ENCODE measurements at regions not wholly inside any gene's neighbourhood (a gene's known extent, or its start where the extent isn't known, plus 50 kb on each side); places are given as distances from the start of the nearest gene placed in this dataset.
"Not testable (repeated sequence)": the region's sequence is repeated elsewhere in the genome, so short reads cannot be mapped to it uniquely, and the experiment has no call there.

DNA sequence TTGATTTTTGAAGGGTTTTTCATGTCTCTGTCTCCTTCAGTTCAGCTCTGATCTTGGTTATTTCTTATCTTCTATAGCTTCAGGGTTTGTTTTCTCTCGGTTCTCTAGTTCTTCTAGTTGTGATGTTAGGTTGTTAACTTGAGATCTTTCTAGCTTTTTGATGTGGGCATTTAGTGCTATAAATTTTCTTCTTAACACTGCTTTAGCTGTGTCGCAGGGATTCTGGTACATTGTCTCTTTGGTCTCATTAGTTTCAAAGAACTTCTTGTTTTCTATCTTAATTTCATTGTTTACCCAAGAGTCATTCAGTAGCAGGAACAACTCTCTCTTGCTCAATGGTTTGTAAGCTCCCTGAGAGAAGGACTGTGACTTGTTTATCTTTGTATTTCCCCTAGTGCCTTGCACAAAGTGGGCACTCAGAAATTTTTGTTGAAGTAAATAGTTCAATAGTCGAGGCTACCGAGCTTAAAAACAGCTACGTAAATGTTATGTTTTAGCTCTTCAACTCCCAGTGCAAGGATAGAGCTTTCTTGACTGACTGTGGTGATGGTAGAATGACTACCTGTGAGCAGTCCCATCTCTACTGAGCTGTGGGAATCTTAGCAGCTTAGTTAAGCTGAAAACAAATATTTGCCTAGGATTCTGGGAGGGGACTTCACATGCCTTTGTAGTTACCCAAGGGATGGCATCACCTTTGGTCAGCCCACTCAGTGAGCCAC is 225.8 kb upstream of the ELL2 start:
- H3K4me3 ChIP-seq (ENCODE audit: low read depth, low read length), result no peak overlapping the region
- TF ChIP-seq, protein P1, sequence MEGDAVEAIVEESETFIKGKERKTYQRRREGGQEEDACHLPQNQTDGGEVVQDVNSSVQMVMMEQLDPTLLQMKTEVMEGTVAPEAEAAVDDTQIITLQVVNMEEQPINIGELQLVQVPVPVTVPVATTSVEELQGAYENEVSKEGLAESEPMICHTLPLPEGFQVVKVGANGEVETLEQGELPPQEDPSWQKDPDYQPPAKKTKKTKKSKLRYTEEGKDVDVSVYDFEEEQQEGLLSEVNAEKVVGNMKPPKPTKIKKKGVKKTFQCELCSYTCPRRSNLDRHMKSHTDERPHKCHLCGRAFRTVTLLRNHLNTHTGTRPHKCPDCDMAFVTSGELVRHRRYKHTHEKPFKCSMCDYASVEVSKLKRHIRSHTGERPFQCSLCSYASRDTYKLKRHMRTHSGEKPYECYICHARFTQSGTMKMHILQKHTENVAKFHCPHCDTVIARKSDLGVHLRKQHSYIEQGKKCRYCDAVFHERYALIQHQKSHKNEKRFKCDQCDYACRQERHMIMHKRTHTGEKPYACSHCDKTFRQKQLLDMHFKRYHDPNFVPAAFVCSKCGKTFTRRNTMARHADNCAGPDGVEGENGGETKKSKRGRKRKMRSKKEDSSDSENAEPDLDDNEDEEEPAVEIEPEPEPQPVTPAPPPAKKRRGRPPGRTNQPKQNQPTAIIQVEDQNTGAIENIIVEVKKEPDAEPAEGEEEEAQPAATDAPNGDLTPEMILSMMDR (IDR thresholded peaks at IDR 0.05; ENCODE audit: insufficient read depth, low read depth, low read length, missing control alignments), result no peak
- DNase-seq (ENCODE audit: low read depth), result no peak

DNA sequence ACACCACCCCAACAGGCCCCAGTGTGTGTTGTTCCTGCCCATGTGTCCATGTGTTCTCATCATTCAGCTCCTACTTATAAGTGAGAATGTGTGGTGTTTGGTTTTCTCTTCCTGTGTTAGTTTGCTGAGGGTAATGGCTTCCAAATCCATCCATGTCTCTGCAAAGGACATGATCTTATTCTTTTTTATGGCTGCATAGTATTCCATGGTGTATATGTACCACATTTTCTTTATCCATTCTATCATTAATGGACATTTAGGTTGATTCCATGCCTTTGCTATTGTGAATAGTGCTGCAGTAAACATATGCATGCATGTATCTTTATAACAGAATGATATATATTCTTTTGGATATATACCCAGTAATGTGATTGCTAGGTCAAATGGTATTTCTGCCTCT is 222.9 kb upstream of the ELL2 start:
- H3K4me3 ChIP-seq (ENCODE audit: low read depth, low read length); DNase-seq (ENCODE audit: low read depth): not testable (repeated sequence)

DNA sequence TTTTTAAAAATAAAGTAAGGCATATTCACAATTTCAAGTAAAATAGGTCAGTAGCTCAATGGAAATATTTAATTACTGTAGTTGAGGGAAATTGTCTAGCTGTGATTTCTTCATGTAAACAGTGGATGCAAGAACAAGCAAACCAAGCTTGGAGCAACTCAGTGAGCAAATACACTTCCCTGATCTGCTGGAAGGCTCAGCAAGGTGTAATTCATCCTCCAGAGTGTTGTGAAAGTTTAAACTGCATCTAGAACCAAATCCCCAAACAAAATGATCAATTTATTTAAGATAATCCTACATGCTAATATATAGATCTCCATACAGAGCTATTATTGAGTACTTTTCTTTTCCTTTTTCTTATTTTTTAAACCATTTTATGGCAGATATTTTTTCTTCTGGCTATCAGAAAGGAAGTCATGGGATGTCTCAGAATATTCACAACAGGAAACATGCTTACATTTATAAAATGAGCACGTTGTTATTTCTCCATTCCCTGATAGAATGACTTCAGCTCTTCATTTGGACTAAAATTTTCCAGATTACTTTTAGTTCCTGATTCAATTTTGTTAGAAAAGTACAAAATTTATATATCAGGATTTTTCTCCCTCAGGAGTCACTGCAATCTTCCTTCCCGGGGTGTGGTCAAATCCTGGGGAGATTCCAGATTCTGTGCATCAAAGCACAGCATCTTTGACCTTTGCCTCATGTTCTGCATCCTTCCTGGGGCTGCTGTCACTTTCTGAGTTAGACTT is 219.2 kb upstream of the ELL2 start:
- TF ChIP-seq, protein P1 (IDR thresholded peaks at IDR 0.05; ENCODE audit: insufficient read depth, low read depth, low read length, missing control alignments), result no peak
- no peak for DNase-seq (ENCODE audit: low read depth)
- H3K4me3 ChIP-seq (ENCODE audit: low read depth, low read length), result no peak overlapping the region

DNA sequence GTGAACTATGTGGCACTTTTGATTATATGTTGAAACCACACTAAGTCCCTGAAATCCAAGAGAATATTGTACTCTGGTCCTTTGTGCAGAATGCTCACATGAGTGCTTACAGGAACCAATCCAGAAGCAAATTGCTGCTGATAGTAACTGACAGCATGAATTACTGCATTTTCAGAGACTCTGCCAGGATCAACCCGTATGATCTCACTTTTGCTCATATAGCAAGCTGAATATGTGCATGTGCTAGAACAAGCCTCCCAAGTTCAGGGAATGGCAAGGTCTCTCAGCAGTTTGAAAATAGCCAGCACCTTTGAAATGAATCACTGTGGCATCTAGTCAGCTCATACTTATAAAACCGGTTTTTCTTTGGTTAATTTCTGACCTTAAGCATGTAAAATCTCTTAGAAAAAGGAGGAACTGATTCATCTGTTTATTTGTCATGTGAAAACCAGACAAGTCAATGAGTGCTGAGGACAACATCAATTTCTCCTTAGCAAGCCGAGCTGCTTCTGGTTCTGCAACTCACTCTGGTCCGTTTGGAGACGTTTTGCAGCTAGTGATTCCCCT is 215.7 kb upstream of the ELL2 start:
- no peak overlapping the region for H3K4me3 ChIP-seq (ENCODE audit: low read depth, low read length)
- DNase-seq (ENCODE audit: low read depth), result peak; percentile 77
- TF ChIP-seq, protein P1 (IDR thresholded peaks at IDR 0.05; ENCODE audit: insufficient read depth, low read depth, low read length, missing control alignments), result no peak

DNA sequence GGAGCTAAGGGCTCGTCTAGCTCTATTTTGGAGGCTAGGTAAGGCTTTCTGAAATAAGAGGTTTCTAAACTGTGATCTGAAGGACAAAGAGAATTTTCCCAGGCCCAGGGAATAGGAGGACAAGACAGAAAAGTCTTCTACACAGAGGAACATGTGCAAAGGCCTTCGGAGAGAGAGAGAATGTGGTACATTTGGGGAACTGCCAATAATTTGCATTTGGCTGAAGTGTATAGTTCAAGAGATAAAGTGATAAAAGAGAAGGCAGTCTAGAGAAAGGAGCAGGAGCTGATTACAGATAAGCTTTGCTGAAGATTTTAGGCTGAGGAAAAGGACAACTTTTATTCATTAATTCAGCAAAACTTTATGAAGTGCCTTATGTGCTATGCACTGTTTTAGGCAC is 214.4 kb upstream of the ELL2 start:
- no peak for DNase-seq (ENCODE audit: low read depth)
- H3K4me3 ChIP-seq (ENCODE audit: low read depth, low read length), result no peak overlapping the region
- TF ChIP-seq, protein P1 (IDR thresholded peaks at IDR 0.05; ENCODE audit: insufficient read depth, low read depth, low read length, missing control alignments), result no peak

DNA sequence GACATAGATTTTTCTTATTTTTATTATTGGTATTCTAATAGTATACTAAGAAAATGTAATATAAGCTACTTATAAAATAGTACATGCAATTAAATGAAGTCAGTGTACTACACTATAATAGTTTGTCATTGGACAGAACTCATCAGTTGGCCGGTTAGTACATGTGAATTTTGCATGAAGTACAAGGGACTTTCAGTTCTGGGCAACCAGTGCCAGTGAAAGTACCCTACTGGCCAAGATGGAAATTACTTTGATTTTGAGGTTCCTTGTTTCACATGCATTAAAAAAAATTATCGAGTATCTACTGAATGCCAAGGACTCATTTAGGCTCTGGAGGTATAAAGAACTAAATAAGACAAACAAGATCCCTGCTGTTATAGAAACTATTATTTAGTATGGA is 213.4 kb upstream of the ELL2 start:
- H3K4me3 ChIP-seq (ENCODE audit: low read depth, low read length), result no peak overlapping the region
- TF ChIP-seq, protein P1 (IDR thresholded peaks at IDR 0.05; ENCODE audit: insufficient read depth, low read depth, low read length, missing control alignments), result peak; percentile 29
- DNase-seq (ENCODE audit: low read depth), result peak; percentile 48

DNA sequence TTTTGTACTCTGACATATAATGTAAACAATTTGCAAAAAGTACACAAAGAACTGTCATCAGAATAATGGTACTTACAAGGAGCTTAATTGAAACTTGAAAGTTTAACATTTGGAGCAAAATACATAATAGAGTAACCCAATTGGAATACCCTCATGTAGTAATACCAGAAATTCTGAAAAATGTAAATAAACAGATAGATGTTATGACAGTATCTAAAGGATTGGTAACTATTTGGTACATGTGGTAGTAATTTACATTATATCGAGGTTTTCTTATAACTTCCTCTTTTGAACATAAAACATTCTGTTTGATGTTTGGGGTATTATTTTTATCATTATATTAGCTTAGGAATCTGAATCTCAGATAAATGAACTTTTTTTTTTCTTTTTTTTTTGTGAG is 211.7 kb upstream of the ELL2 start:
- H3K4me3 ChIP-seq (ENCODE audit: low read depth, low read length), result no peak overlapping the region
- TF ChIP-seq, protein P1 (IDR thresholded peaks at IDR 0.05; ENCODE audit: insufficient read depth, low read depth, low read length, missing control alignments), result no peak
- DNase-seq (ENCODE audit: low read depth), result no peak
